Erythroblast (primary cell): ENCODE measurements at regions not wholly inside any gene's neighbourhood (a gene's known extent, or its start where the extent isn't known, plus 50 kb on each side); places are given as distances from the start of the nearest gene placed in this dataset.

Experiments
- DNase-seq, 2 experiments: peaks; one replicate each; lab custom pipeline; 2025; lab: John Stamatoyannopoulos, UW
- GATA1 ChIP-seq: IDR thresholded peaks from 2 replicates; pipeline ENCODE4 v1.6.1; 2011; ENCODE audit warnings: low read depth, mild to moderate bottlenecking, control low read depth, low read length, moderate library complexity
- POLR2A ChIP-seq: IDR thresholded peaks from 2 replicates; pipeline ENCODE4 v1.6.1; 2011; ENCODE audit warnings: mild to moderate bottlenecking, low read length

- TF ChIP-seq GATA1, result no peak
- no peak for TF ChIP-seq POLR2A
- no peak for DNase-seq
Observed at GRCh38 chr12:46507766-46508165, 135.2 kb upstream of the SLC38A2 start.

GRCh38 chr12:46506961-46507360, 134.4 kb upstream of the SLC38A2 start:
- TF ChIP-seq POLR2A (no peak), GATA1 (no peak)
- no peak for DNase-seq

- TF ChIP-seq GATA1 (no peak), POLR2A (no peak)
- no peak for DNase-seq
Observed at GRCh38 chr12:46506198-46506597, 133.6 kb upstream of the SLC38A2 start.

GRCh38 chr12:46504494-46504893, 131.9 kb upstream of the SLC38A2 start:
- no peak for TF ChIP-seq POLR2A
- TF ChIP-seq GATA1, result no peak
- DNase-seq, result no peak

- no peak for DNase-seq
Observed at GRCh38 chr12:46503637-46504175, 131.1 kb upstream of the SLC38A2 start.

GRCh38 chr12:46500673-46501072, 128.1 kb upstream of the SLC38A2 start:
- DNase-seq, result no peak
- TF ChIP-seq POLR2A, result no peak
- no peak for TF ChIP-seq GATA1

More at GRCh38 chr12:46503637-46504175, 131.1 kb upstream of the SLC38A2 start:
- TF ChIP-seq POLR2A, result no peak
- no peak for TF ChIP-seq GATA1

- TF ChIP-seq POLR2A (no peak), GATA1 (no peak)
- no peak for DNase-seq
Observed at GRCh38 chr12:46499901-46500300, 127.3 kb upstream of the SLC38A2 start.

- TF ChIP-seq POLR2A (no peak), GATA1 (no peak)
- no peak for DNase-seq
Observed at GRCh38 chr12:46499226-46499625, 126.7 kb upstream of the SLC38A2 start.

GRCh38 chr12:46497739-46498138, 125.2 kb upstream of the SLC38A2 start:
- no peak for TF ChIP-seq POLR2A
- no peak for TF ChIP-seq GATA1
- no peak for DNase-seq

- no peak for TF ChIP-seq POLR2A
- no peak for TF ChIP-seq GATA1
- DNase-seq, result no peak
Observed at GRCh38 chr12:46494424-46494823, 121.9 kb upstream of the SLC38A2 start.

GRCh38 chr12:46493834-46494181, 121.2 kb upstream of the SLC38A2 start:
- no peak for TF ChIP-seq GATA1
- no peak for DNase-seq

GRCh38 chr12:46493150-46493833, 120.7 kb upstream of the SLC38A2 start:
- TF ChIP-seq GATA1 (no peak), POLR2A (no peak)

GRCh38 chr12:46492471-46493085, 120.0 kb upstream of the SLC38A2 start:
- no peak for DNase-seq
- TF ChIP-seq GATA1 (no peak), POLR2A (no peak)

More at GRCh38 chr12:46493150-46493833, 120.7 kb upstream of the SLC38A2 start:
- no peak for DNase-seq

GRCh38 chr12:46491548-46491947, 119.0 kb upstream of the SLC38A2 start:
- TF ChIP-seq GATA1, result no peak
- no peak for TF ChIP-seq POLR2A
- DNase-seq, result no peak
